GM18951 (cell line): ENCODE measurements at regions not wholly inside any gene's neighbourhood (a gene's known extent, or its start where the extent isn't known, plus 50 kb on each side); places are given as distances from the start of the nearest gene placed in this dataset.

Experiments
- POLR2A ChIP-seq: IDR thresholded peaks from 4 replicates; pipeline ENCODE4 v1.6.1; 2011; ENCODE audit warnings: mild to moderate bottlenecking; ENCODE audit not compliant: insufficient read length, insufficient read depth; ENCODE audit errors: extremely low read depth
- in situ Hi-C: fragments of 300-500 bp; cut with MboI; formaldehyde crosslinking; loops from one replicate; pipeline ENCODE4 v1.12.0; 2022; ENCODE audit warnings: low sequenced_read_pairs, mixed read lengths, inconsistent platforms; ENCODE audit not compliant: unreplicated experiment

DNA sequence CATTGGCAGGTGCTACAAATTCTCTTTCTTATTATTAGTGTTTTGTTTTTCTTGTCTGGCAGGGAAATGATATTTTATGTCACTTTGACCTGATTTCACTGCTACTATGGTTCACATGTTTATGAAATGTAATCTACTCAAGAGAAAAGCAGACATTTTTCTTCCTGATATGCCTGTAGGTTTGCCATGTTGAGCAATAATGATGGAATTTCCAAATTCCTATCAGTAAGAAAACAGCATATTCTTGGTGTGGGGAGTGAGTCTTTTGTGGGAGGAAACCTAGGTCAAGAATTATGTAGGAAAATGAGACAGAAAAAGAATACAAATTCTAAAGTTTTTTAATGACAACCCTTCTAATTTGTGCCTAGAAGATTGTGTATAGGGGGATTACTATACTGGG lies 356.4 kb downstream of the SLC4A3 start:
- no peak for TF ChIP-seq POLR2A
- in situ Hi-C loops: no loop called here

DNA sequence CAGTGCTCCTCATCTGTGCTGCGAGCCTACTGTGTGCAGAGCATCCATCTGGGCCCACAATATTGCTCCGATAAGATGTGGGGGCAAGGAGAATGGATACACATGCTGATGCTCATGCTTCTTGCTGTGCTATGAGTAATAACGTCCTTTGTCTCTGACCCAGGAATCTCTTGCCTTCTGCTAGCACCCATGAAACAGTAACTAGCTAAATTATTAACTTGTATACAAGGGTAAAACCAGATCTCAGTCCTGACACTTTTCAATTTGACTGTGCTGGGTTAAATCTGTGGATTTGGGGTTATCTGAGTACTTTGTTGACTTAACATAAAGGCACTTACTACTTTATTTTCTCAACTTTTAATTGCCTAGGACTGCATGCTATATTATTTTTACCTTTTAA lies 357.6 kb downstream of the SLC4A3 start:
- in situ Hi-C loops: no loop called here

GRCh38 chr2:219987830-219988229 lies 360.4 kb downstream of the SLC4A3 start:
- TF ChIP-seq POLR2A: no peak
- in situ Hi-C loops: no loop called here

More for the DNA sequence above, 357.6 kb downstream of the SLC4A3 start:
- no peak for TF ChIP-seq POLR2A

- in situ Hi-C loops: no loop called here
- TF ChIP-seq POLR2A: no peak
Measured at GRCh38 chr2:219989744-219990143, 362.3 kb downstream of the SLC4A3 start.

- in situ Hi-C loops: no loop called here
- TF ChIP-seq POLR2A: no peak
Measured at GRCh38 chr2:219991116-219991515, 363.7 kb downstream of the SLC4A3 start.

DNA sequence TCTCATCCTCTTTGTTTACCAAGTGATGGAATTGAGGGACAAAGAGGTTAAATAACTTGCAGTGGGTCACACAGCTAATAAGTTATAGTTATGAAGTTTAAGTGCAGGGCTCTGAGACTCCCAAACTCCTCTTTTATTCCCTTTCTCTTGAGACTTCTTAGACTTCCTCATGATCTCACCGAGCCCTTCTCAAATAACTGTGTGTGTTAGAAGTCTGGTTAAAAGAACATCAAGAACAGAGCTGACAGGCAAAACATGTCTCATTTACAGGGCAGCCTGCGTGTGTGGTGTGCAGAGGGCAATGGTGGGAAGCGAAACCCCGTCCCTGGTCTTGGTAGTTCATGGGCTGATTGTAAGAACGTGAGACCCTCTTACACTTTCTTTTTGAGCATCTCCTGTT lies 368.0 kb downstream of the SLC4A3 start:
- in situ Hi-C loops: no loop called here
- no peak for TF ChIP-seq POLR2A

DNA sequence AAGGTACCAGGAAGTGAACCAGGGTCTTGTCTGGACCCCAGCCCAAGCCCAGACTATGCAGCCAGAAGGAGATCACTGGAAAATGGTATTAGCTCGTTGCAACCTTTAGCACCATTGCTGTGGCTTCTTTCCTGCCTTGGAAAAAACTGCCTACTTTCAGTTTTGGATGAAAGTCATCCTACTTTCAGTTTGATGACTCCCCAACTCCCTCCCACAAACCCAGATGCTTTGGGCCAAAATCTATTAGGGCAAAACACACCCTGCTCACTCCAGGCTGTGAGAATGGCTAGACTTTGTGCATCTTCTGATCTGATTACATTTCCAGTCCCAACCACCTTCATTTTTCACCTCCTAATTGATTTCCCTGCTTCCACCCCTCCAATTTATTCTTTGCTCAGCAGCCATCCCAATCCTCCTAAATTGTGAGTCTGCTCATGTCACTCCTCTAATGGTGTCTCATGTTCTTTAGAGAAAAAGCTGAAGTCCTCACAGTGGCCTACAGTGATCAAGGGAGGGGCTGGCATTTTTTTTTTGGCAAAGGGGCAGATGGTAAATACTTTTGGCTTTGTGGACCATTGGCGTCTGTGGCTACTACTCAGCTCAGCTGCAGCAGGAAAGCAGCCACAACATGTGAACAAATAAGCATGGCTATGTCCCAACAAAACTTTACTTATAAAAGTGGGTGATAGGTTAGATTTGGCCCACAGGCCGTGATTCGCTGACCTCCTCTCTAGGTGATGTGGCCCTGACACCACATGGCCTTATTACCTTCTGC lies 368.7 kb downstream of the SLC4A3 start:
- in situ Hi-C loops: no loop called here
- no peak for TF ChIP-seq POLR2A

DNA sequence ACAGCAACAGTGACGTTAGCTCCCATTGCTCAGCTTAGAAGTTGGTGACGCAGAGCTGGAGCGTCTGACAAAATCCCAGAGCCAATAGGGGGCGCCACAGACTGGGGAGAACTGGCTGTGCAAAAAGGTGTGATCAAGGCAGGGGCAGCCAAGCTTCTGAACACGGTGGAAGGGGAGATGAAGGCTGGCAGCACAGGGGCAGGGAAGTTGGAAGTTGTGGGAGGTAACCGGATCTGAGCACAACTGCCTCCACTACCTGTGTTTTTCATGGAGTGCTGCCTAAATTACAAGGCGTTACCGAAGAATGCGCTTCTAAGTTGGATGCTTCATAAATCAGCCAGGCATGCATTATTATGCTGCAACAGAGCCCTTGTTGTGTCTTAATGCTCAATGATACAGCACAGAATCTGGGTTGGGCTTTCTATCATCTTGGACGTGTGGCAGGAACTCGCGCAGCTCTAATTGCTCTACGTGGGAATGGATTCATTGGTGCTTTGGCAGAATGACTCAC lies 370.0 kb downstream of the SLC4A3 start:
- in situ Hi-C loops: no loop called here
- TF ChIP-seq POLR2A: no peak

GRCh38 chr2:219998107-219998506 lies 370.7 kb downstream of the SLC4A3 start:
- in situ Hi-C loops: no loop called here
- no peak for TF ChIP-seq POLR2A

GRCh38 chr2:219998714-219999227 lies 371.3 kb downstream of the SLC4A3 start:
- TF ChIP-seq POLR2A: no peak
- in situ Hi-C loops: no loop called here

- in situ Hi-C loops: no loop called here
- no peak for TF ChIP-seq POLR2A
Measured at GRCh38 chr2:220000080-220000479, 372.6 kb downstream of the SLC4A3 start.

- TF ChIP-seq POLR2A: no peak
- in situ Hi-C loops: no loop called here
Measured at GRCh38 chr2:220000586-220000985, 373.2 kb downstream of the SLC4A3 start.

GRCh38 chr2:220001751-220002150 lies 374.3 kb downstream of the SLC4A3 start:
- in situ Hi-C loops: no loop called here
- no peak for TF ChIP-seq POLR2A

DNA sequence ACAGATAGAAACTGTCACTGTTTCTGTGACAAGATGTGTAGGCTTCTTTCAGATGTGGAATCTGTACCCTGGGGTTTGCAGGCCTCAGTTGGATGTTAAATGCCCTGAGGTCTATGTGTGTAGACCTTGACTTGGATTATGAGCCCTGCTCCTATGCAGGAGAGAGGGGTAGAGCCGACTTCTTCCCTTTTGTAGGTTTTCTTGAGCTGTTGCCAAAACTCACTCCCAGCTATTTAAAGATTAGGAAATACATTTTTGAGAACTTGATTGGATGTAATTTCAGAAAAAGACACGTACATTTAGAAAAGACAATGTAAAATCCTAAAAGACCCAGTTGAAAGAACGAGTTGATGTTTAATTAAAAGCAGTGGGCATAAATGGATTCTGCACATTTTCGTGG lies 374.8 kb downstream of the SLC4A3 start:
- TF ChIP-seq POLR2A: no peak
- in situ Hi-C loops: no loop called here
